ENCODE measurements at regions not wholly inside any gene's neighbourhood (a gene's known extent, or its start where the extent isn't known, plus 50 kb on each side); places are given as distances from the start of the nearest gene placed in this dataset.
"Not testable (repeated sequence)": the region's sequence is repeated elsewhere in the genome, so short reads cannot be mapped to it uniquely, and the experiment has no call there.

- DNase-seq (no peak), ATAC-seq (no peak)
- H3K27me3 Mint-ChIP-seq = peaks cover 4% of the 10 kb centered on the region
- no peak overlapping the region for H3K4me3 Mint-ChIP-seq
- H3K27ac Mint-ChIP-seq = no peak overlapping the region
- CTCF ChIA-PET = interaction anchor here (1.6 kb wide), 1 partner anchor 128 kb away, joined by 7 read pairs; no protein-coding TSS in a partner anchor
- H3K9me3 Mint-ChIP-seq (ENCODE audit: low read depth) = no peaks in the 10 kb centered on the region
- H3K4me1 Mint-ChIP-seq = peaks cover 7% of the 10 kb centered on the region
- intact Hi-C loops (cut with DNase I, micrococcal nuclease) = no loop called here
- no peaks in the 10 kb centered on the region for H3K36me3 Mint-ChIP-seq (ENCODE audit: low read depth)
- POLR2A ChIA-PET = no interaction called here
Observed at GRCh38 chr4:81595287-81595686, 123.6 kb upstream of the RASGEF1B start.

DNA sequence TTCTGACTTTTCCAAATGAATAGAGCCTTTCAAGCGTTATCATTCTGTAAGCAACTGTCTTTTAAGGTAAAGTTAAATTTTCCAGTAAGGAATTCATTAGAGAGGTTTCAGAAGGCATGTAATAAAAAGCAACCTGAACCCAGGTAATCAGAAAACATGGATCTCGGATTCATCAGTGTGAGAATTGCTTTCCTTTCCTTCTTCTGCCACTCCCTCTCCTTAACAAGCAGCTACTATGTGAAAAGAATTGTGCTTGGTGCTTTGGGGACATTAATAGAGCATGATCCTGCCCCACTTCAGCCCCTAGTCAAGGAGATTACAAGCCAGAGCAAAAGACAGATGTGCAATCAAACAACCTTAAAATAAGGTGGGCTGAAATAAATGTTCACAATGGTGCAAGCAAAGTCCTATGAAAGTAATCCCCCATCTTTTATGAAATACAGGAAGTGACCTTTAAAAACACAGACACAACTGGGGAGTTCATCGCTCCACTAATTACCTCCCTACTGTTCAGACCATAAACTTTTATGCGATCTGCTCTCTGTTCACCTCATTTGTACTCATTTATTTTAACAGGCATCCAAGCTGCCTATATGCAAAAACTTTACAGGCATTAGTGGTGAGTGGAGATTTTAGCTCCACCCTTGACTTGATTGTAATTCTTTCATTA is 122.9 kb upstream of the RASGEF1B start:
- ATAC-seq (no peak), DNase-seq (no peak)
- peaks cover 2% of the 10 kb centered on the region for H3K27me3 Mint-ChIP-seq
- intact Hi-C loops (cut with DNase I, micrococcal nuclease) = no loop called here
- ChIA-PET CTCF (interaction anchor here (1.6 kb wide), 1 partner anchor 127 kb away, joined by 7 read pairs; no protein-coding TSS in a partner anchor), POLR2A (no interaction called here)
- no peak overlapping the region for H3K4me3 Mint-ChIP-seq
- no peaks in the 10 kb centered on the region for H3K36me3 Mint-ChIP-seq (ENCODE audit: low read depth)
- H3K9me3 Mint-ChIP-seq (ENCODE audit: low read depth) = no peaks in the 10 kb centered on the region
- H3K27ac Mint-ChIP-seq = no peak overlapping the region
- peaks cover 11% of the 10 kb centered on the region for H3K4me1 Mint-ChIP-seq

GRCh38 chr4:81592701-81593100 is 121.0 kb upstream of the RASGEF1B start:
- ChIA-PET POLR2A (no interaction called here), CTCF (interaction anchor here (0.5 to 0.6 kb wide), 2 partner anchors 14 to 166 kb away, joined by 3 read pairs; no protein-coding TSS in a partner anchor)
- no peaks in the 10 kb centered on the region for H3K9me3 Mint-ChIP-seq (ENCODE audit: low read depth)
- no peaks in the 10 kb centered on the region for H3K36me3 Mint-ChIP-seq (ENCODE audit: low read depth)
- DNase-seq (no peak), ATAC-seq (no peak)
- no peak overlapping the region for H3K4me3 Mint-ChIP-seq
- H3K4me1 Mint-ChIP-seq = peaks cover 19% of the 10 kb centered on the region
- H3K27ac Mint-ChIP-seq = no peak overlapping the region
- H3K27me3 Mint-ChIP-seq = peaks cover 2% of the 10 kb centered on the region
- intact Hi-C loops (cut with DNase I, micrococcal nuclease) = no loop called here

GRCh38 chr4:81590596-81590995 is 118.9 kb upstream of the RASGEF1B start:
- Mint-ChIP-seq H3K4me3 (no peak overlapping the region), H3K36me3 (ENCODE audit: low read depth) (no peaks in the 10 kb centered on the region), H3K9me3 (ENCODE audit: low read depth) (no peaks in the 10 kb centered on the region), H3K27me3 (peaks cover 2% of the 10 kb centered on the region), H3K27ac (no peak overlapping the region), H3K4me1 (peaks cover 14% of the 10 kb centered on the region)
- POLR2A ChIA-PET = no interaction called here
- DNase-seq (no peak), ATAC-seq (no peak)
- CTCF ChIA-PET = interaction anchor here (0.7 to 1.3 kb wide), 2 partner anchors 41 to 123 kb away, joined by 3 to 4 read pairs; no protein-coding TSS in a partner anchor
- intact Hi-C loops (cut with DNase I, micrococcal nuclease) = no loop called here

DNA sequence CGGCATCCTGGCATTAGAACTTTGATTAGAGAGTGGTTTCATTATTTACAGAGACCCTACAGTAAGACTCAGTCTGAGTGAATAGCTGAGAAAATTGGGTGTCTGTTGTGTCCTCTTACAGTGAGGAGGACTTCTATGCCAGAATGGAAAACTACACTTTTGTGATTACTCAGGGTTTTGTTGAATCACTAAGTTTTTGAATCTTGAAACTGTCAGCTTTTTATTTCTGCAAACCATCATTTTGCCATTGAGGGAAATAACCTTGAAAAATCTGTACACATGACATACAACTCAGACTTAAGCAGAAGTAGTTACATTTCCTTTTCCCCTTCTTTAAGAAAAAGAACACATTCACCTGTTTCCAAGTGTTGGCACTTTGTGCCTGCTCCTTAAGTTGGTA is 117.6 kb upstream of the RASGEF1B start:
- peak; percentile 73 for ATAC-seq
- DNase-seq = no peak
- ChIA-PET POLR2A (no interaction called here), CTCF (interaction anchor here (0.7 to 1.3 kb wide), 2 partner anchors 117 to 122 kb away, joined by 3 to 5 read pairs; partner anchors contain the start of gene RASGEF1B)
- no peak overlapping the region for H3K27ac Mint-ChIP-seq
- H3K4me3 Mint-ChIP-seq = no peak overlapping the region
- H3K4me1 Mint-ChIP-seq = peaks cover 14% of the 10 kb centered on the region
- H3K27me3 Mint-ChIP-seq = peaks cover 2% of the 10 kb centered on the region
- intact Hi-C loops (cut with DNase I, micrococcal nuclease) = no loop called here
- no peaks in the 10 kb centered on the region for H3K9me3 Mint-ChIP-seq (ENCODE audit: low read depth)
- H3K36me3 Mint-ChIP-seq (ENCODE audit: low read depth) = no peaks in the 10 kb centered on the region

DNA sequence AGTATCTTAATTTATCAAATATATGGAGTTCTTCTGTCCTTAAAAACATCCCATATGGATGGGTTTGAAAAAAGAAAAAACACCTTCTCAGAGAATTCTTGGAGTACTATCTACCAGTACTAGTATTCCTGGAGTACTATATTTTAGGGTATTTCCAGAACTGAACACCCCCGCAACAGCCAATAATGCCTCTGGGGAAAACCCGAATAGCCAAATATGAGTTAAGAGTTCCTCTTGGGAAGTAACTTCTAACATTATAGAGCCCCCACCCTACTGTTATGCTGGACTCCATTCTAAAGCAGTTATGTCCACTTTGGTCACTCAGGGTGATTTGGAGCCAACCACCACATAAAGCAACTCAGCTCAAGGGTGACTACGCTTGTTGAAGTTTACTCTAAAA is 115.0 kb upstream of the RASGEF1B start:
- Mint-ChIP-seq H3K27me3 (no peaks in the 10 kb centered on the region), H3K27ac (no peak overlapping the region), H3K4me1 (peaks cover 12% of the 10 kb centered on the region), H3K9me3 (ENCODE audit: low read depth) (no peaks in the 10 kb centered on the region), H3K36me3 (ENCODE audit: low read depth) (no peaks in the 10 kb centered on the region), H3K4me3 (no peak overlapping the region)
- no peak for DNase-seq
- intact Hi-C loops (cut with DNase I, micrococcal nuclease) = no loop called here
- ChIA-PET POLR2A (no interaction called here), CTCF (interaction anchor here (0.7 kb wide), 1 partner anchor 67 kb away, joined by 4 read pairs; no protein-coding TSS in a partner anchor)
- no peak for ATAC-seq

GRCh38 chr4:81580994-81581374 is 109.3 kb upstream of the RASGEF1B start:
- DNase-seq; CTCF ChIA-PET; H3K27ac Mint-ChIP-seq; intact Hi-C loops (cut with DNase I, micrococcal nuclease); H3K27me3 Mint-ChIP-seq; ATAC-seq; H3K9me3 Mint-ChIP-seq (ENCODE audit: low read depth); H3K4me3 Mint-ChIP-seq; H3K36me3 Mint-ChIP-seq (ENCODE audit: low read depth); POLR2A ChIA-PET; H3K4me1 Mint-ChIP-seq: not testable (repeated sequence)

DNA sequence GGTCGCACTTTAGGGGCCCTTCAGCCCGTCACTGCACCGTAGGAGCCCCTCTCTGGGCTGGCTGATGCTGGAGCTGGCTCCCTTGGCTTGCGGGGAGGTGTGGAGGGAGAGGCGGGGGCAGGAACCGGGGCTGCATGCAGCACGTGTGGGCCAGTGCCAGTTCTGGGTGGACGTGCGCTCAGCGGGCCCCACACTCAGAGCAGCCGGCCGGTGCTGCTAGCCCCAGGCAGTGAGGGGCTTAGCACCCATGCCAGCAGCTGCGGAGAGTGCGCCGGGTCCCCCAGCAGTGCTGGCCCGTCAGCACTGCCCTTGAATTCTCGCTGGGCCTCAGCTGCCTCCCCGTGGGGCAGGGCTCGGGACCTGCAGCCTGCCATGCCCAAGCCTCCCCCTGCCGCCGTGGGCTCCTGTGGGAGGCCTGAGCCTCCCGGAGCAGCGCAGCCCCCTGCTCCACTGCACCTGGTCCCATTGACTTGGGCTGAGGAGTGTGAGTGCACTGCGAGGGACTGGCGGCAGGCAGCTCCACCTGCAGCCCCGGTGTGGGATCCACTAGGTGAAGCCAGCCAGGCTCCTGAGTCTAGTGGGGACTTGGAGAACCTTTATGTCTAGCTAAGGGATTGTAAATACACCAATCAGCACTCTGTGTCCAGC is 108.8 kb upstream of the RASGEF1B start:
- no peak for DNase-seq
- Mint-ChIP-seq H3K27ac (no peak overlapping the region), H3K9me3 (ENCODE audit: low read depth) (no peaks in the 10 kb centered on the region), H3K4me1 (no peaks in the 10 kb centered on the region), H3K36me3 (ENCODE audit: low read depth) (no peaks in the 10 kb centered on the region), H3K27me3 (no peaks in the 10 kb centered on the region), H3K4me3 (no peak overlapping the region)
- ChIA-PET CTCF (no interaction called here), POLR2A (no interaction called here)
- intact Hi-C loops (cut with DNase I, micrococcal nuclease) = no loop called here
- no peak for ATAC-seq

DNA sequence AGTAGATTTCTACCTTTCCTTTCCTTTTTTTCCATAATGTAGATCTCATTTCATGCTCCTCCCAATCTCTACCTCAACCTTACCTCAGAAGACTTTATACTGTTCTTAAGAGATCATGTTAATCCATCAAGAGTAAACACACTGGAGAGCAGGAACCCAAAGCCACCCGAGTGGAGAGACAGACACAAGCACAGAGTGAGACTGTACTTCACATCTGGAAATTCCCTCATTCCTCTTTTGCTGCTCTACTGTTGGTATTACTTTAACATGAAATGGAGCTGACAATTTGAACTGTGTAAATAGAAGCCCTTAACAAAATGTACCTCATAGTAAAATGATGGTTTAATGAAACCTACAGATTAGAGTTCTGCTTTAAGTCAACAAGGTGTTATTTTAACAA is 105.7 kb upstream of the RASGEF1B start:
- Mint-ChIP-seq H3K27ac (no peak overlapping the region), H3K9me3 (ENCODE audit: low read depth) (no peaks in the 10 kb centered on the region), H3K4me3 (no peak overlapping the region), H3K4me1 (no peaks in the 10 kb centered on the region), H3K27me3 (no peaks in the 10 kb centered on the region), H3K36me3 (ENCODE audit: low read depth) (no peaks in the 10 kb centered on the region)
- intact Hi-C loops (cut with DNase I, micrococcal nuclease) = no loop called here
- no peak for DNase-seq
- no peak for ATAC-seq
- CTCF ChIA-PET = no interaction called here
- POLR2A ChIA-PET = no interaction called here

DNA sequence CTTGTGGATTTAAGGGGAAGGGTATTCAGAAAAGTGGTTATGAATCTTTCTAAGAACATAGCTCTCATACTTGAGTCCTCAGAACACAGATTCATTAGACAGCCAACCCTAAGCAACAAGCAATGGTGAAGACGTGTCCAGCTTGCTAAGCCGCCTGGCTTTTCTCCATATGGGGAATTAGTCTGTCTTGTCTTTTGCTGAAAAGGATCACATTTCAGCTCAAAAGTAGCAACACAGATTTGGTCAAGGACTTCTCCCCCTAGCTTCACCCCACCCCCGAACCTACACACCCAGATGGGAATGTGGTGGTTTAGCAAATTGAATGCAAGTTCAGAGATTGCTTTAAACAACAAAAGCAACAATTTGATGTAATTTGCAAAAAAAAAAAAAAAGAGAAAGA is 103.3 kb upstream of the RASGEF1B start:
- ChIA-PET POLR2A (interaction anchor here (0.6 to 0.7 kb wide), 3 partner anchors 11 to 1202 kb away, joined by 3 to 4 read pairs (median 4); no protein-coding TSS in a partner anchor), CTCF (interaction anchor here (1.0 kb wide), 1 partner anchor 10 kb away, joined by 3 read pairs; no protein-coding TSS in a partner anchor)
- Mint-ChIP-seq H3K4me3 (no peak overlapping the region), H3K27ac (no peak overlapping the region), H3K27me3 (no peaks in the 10 kb centered on the region), H3K9me3 (ENCODE audit: low read depth) (no peaks in the 10 kb centered on the region), H3K4me1 (no peaks in the 10 kb centered on the region), H3K36me3 (ENCODE audit: low read depth) (no peaks in the 10 kb centered on the region)
- DNase-seq (no peak), ATAC-seq (no peak)
- intact Hi-C loops (cut with DNase I, micrococcal nuclease) = no loop called here

- DNase-seq = no peak
- H3K4me1 Mint-ChIP-seq = no peaks in the 10 kb centered on the region
- intact Hi-C loops (cut with DNase I, micrococcal nuclease) = no loop called here
- ATAC-seq = no peak
- ChIA-PET CTCF (no interaction called here), POLR2A (no interaction called here)
- H3K36me3 Mint-ChIP-seq (ENCODE audit: low read depth) = no peaks in the 10 kb centered on the region
- no peak overlapping the region for H3K27ac Mint-ChIP-seq
- H3K4me3 Mint-ChIP-seq = no peak overlapping the region
- H3K27me3 Mint-ChIP-seq = no peaks in the 10 kb centered on the region
- no peaks in the 10 kb centered on the region for H3K9me3 Mint-ChIP-seq (ENCODE audit: low read depth)
Observed at GRCh38 chr4:81573840-81574239, 102.1 kb upstream of the RASGEF1B start.

- ATAC-seq (no peak), DNase-seq (no peak)
- Mint-ChIP-seq H3K9me3 (ENCODE audit: low read depth) (no peaks in the 10 kb centered on the region), H3K36me3 (ENCODE audit: low read depth) (no peaks in the 10 kb centered on the region), H3K27me3 (no peaks in the 10 kb centered on the region), H3K27ac (no peak overlapping the region), H3K4me3 (no peak overlapping the region), H3K4me1 (no peaks in the 10 kb centered on the region)
- POLR2A ChIA-PET = no interaction called here
- intact Hi-C loops (cut with DNase I, micrococcal nuclease) = no loop called here
- CTCF ChIA-PET = no interaction called here
Observed at GRCh38 chr4:81572402-81572801, 100.7 kb upstream of the RASGEF1B start.

All from activated CD4-positive, alpha-beta T cell treated with anti-CD3 and anti-CD28 coated beads for 36 hours (primary cell).